ENCODE measurements at regions not wholly inside any gene's neighbourhood (a gene's known extent, or its start where the extent isn't known, plus 50 kb on each side); places are given as distances from the start of the nearest gene placed in this dataset.

DNA sequence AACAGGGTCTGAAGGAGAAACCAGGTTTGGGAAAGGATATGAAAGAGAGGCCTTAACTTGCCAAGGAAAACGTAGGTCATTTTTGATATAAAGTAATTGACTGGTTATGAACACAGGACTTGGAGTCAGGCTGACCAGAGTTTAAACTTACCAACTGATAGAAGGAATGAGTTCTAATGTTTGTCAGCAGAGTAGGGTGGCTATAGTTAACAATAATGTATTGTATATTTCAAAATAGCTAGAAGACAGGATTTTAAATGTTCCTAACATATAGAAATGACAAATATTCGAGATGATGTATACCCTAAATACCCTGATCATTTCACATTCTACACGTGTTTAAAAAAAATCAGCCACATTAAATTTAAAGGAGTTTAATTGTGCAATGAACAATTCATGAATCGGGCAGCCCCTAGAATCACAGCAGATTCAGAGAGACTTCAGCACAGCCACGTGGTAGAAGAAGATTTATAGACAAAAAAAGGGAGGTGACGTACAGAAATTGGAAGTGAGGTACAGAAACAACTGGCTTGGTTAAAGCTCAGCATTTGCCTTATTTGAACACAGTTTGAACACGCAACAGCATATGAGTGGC lies 52.5 kb upstream of the PLEKHG7 start:
- in situ Hi-C loops (cut with MboI; ENCODE audit: low pct_unique_long_range_greater_than_20kb, low sequenced_read_pairs), result no loop called here
- DNase-seq, result no peak

- in situ Hi-C loops (cut with MboI; ENCODE audit: low pct_unique_long_range_greater_than_20kb, low sequenced_read_pairs), result loop anchor here (25.0 kb wide), 1 partner anchor 1262 kb away; no protein-coding TSS in a partner anchor
- DNase-seq, result peak; percentile 63
Observed at GRCh38 chr12:92649511-92650227, 53.1 kb upstream of the PLEKHG7 start.

- DNase-seq, result no peak
- in situ Hi-C loops (cut with MboI; ENCODE audit: low pct_unique_long_range_greater_than_20kb, low sequenced_read_pairs), result loop anchor here (25.0 kb wide), 1 partner anchor 1261 kb away; no protein-coding TSS in a partner anchor
Observed at GRCh38 chr12:92648242-92649031, 54.4 kb upstream of the PLEKHG7 start.

- in situ Hi-C loops (cut with MboI; ENCODE audit: low pct_unique_long_range_greater_than_20kb, low sequenced_read_pairs), result loop anchor here (25.0 kb wide), 1 partner anchor 1254 kb away; no protein-coding TSS in a partner anchor
- DNase-seq, result no peak
Observed at GRCh38 chr12:92641291-92641690, 61.5 kb upstream of the PLEKHG7 start.

GRCh38 chr12:92640691-92641090 lies 62.1 kb upstream of the PLEKHG7 start:
- in situ Hi-C loops (cut with MboI; ENCODE audit: low pct_unique_long_range_greater_than_20kb, low sequenced_read_pairs), result loop anchor here (25.0 kb wide), 1 partner anchor 1253 kb away; no protein-coding TSS in a partner anchor
- DNase-seq, result no peak

- in situ Hi-C loops (cut with MboI; ENCODE audit: low pct_unique_long_range_greater_than_20kb, low sequenced_read_pairs), result loop anchor here (25.0 kb wide), 1 partner anchor 1252 kb away; no protein-coding TSS in a partner anchor
Observed at GRCh38 chr12:92639017-92639416, 63.8 kb upstream of the PLEKHG7 start.

GRCh38 chr12:92634730-92635129 lies 68.1 kb upstream of the PLEKHG7 start:
- in situ Hi-C loops (cut with MboI; ENCODE audit: low pct_unique_long_range_greater_than_20kb, low sequenced_read_pairs), result loop anchor here (25.0 kb wide), 1 partner anchor 1247 kb away; no protein-coding TSS in a partner anchor
- no peak for DNase-seq

More at GRCh38 chr12:92639017-92639416, 63.8 kb upstream of the PLEKHG7 start:
- no peak for DNase-seq

DNA sequence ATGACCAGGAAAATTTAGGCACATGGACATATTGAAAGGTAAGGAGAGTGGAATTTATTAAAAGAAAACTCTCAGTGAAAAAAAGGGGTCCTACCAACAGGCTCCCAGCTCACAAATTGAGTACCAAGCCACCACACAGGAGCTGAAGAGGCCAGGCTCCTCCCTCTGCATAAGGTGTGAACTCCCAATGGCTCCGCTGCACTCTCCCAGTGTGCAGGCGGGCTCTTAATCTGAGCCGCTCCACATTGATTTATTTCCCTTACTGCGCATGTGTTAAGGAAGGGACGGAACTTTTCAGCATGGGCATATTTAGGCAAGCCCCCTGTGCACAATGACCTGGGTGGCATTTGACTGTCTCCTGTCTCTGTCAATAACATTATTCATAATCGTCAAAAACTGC lies 68.6 kb upstream of the PLEKHG7 start:
- in situ Hi-C loops (cut with MboI; ENCODE audit: low pct_unique_long_range_greater_than_20kb, low sequenced_read_pairs), result loop anchor here (25.0 kb wide), 1 partner anchor 1247 kb away; no protein-coding TSS in a partner anchor
- no peak for DNase-seq

DNA sequence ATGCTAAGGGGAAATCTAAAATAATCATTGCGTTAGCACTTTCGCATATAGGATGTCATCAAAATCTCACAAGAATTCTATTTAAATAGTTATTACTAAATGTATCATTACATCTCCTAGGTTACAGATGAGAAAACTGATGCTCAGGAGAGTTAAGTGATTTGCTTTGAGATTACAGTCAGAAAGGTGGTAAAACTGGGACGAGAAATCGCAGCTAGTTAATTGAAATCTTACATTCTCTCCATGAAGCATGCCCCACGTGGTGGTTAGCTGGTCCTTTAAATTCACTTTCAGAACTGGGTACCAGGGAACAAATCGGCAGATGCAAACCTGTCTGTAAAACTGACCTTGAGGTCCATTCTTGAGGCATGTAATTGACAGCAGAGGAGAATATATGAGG lies 71.8 kb upstream of the PLEKHG7 start:
- in situ Hi-C loops (cut with MboI; ENCODE audit: low pct_unique_long_range_greater_than_20kb, low sequenced_read_pairs), result loop anchor here (25.0 kb wide), 1 partner anchor 1244 kb away; no protein-coding TSS in a partner anchor

GRCh38 chr12:92629349-92630065 lies 73.3 kb upstream of the PLEKHG7 start:
- DNase-seq, result no peak
- in situ Hi-C loops (cut with MboI; ENCODE audit: low pct_unique_long_range_greater_than_20kb, low sequenced_read_pairs), result loop anchor here (25.0 kb wide), 1 partner anchor 1242 kb away; no protein-coding TSS in a partner anchor

More for the DNA sequence above, 71.8 kb upstream of the PLEKHG7 start:
- DNase-seq, result no peak

DNA sequence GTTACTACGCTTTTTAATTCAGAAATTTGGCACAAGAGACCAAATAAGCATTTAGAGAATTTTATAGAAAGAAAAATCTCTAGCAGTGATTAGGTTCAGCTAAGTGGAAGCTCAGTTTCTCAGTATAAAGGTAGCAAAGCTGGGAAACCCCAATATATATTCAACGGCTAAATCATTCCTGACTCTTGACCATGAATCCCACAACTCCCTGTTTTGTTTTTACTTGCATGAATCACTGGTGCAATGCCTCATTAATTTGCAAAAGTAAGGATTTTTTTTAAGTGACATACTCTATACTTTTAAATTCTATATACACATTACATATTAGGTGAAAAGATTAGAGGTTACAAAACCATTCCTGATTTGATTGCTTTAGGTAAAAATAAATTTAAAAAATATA lies 74.3 kb upstream of the PLEKHG7 start:
- in situ Hi-C loops (cut with MboI; ENCODE audit: low pct_unique_long_range_greater_than_20kb, low sequenced_read_pairs), result loop anchor here (25.0 kb wide), 1 partner anchor 1241 kb away; no protein-coding TSS in a partner anchor
- no peak for DNase-seq

GRCh38 chr12:92627511-92627910 lies 75.3 kb upstream of the PLEKHG7 start:
- in situ Hi-C loops (cut with MboI; ENCODE audit: low pct_unique_long_range_greater_than_20kb, low sequenced_read_pairs), result loop anchor here (25.0 kb wide), 1 partner anchor 1240 kb away; no protein-coding TSS in a partner anchor
- no peak for DNase-seq

- in situ Hi-C loops (cut with MboI; ENCODE audit: low pct_unique_long_range_greater_than_20kb, low sequenced_read_pairs), result loop anchor here (25.0 kb wide), 1 partner anchor 1238 kb away; no protein-coding TSS in a partner anchor
- no peak for DNase-seq
Observed at GRCh38 chr12:92625639-92626310, 77.0 kb upstream of the PLEKHG7 start.

GRCh38 chr12:92624236-92624635 lies 78.6 kb upstream of the PLEKHG7 start:
- DNase-seq, result no peak
- in situ Hi-C loops (cut with MboI; ENCODE audit: low pct_unique_long_range_greater_than_20kb, low sequenced_read_pairs), result no loop called here

DNA sequence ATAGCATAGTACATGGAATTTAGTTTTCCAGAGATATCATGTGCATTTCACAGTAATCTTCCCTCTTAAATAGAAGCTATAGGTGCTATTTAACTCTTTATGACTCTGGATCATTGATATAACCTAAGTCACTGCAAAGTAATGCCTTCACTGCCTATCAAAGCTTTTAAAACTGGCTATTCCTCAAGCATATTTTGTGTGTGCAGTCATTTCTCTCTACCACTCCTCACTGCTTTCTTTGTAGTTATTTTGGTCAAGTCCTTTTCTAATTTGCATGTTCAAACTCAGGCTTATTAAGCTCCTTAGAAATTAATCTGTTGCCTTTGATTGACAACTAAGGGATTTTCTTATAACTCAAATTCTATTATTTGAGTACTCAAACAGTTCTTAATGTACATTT lies 79.4 kb upstream of the PLEKHG7 start:
- in situ Hi-C loops (cut with MboI; ENCODE audit: low pct_unique_long_range_greater_than_20kb, low sequenced_read_pairs), result no loop called here
- no peak for DNase-seq

DNA sequence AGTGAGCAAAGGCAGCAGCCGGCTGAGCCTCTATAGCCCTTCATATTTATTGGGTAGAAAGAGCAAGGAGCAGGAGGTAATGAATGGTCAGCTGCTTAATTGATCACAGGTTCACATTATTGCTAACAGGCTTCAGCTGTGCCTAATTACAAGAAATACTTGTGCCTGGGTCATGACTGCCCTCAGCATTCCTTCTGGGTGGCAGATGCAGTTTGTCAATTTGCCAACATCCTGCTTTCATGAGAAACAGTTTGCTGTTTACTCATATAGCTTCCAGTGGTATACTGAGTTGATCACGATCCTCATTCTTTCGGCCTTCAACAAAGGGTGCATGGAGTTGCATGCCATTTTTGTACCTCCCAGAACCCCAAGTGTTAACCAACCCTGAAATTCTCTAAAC lies 81.0 kb upstream of the PLEKHG7 start:
- in situ Hi-C loops (cut with MboI; ENCODE audit: low pct_unique_long_range_greater_than_20kb, low sequenced_read_pairs), result no loop called here
- DNase-seq, result no peak

- DNase-seq, result no peak
- in situ Hi-C loops (cut with MboI; ENCODE audit: low pct_unique_long_range_greater_than_20kb, low sequenced_read_pairs), result no loop called here
Observed at GRCh38 chr12:92621312-92621711, 81.5 kb upstream of the PLEKHG7 start.
